Panc1 (cell line): ENCODE measurements at regions not wholly inside any gene's neighbourhood (a gene's known extent, or its start where the extent isn't known, plus 50 kb on each side); places are given as distances from the start of the nearest gene placed in this dataset.

Experiments used
- ATAC-seq: fragments of 200-7000 bp; cut with Tn5 transposase; 2 replicates; pipeline ENCODE4 v1.9.1; 2020; ENCODE audit warnings: mild to moderate bottlenecking, moderate library complexity
- BruUV-seq: library from RNA; stranded (reverse); fragments of 400-500 nt; replicated peaks from 2 replicates; lab custom pipeline; 2021; lab: Mats Ljungman, UMichigan
- CTCF ChIA-PET: fragments of 300-600 bp; sonication (Branson Sonifier 250); formaldehyde crosslinking; loops from one replicate; lab custom pipeline; 2022; ENCODE audit warnings: antibody characterized with exemption; lab: Charles Lee
- POLR2A ChIA-PET: fragments of 300-600 bp; sonication (Branson Sonifier 250); formaldehyde crosslinking; loops from one replicate; lab custom pipeline; 2022; ENCODE audit warnings: antibody characterized with exemption; lab: Charles Lee
- DNase-seq: peaks from one replicate; pipeline ENCODE4 v3.0.0-alpha.2; 2010; ENCODE audit warnings: low read depth, low spot score
- H3K27ac ChIP-seq: 2 replicates; pipeline ENCODE4 v1.5.1; 2011; ENCODE audit warnings: mild to moderate bottlenecking, low read length, inconsistent platforms
- H3K27me3 ChIP-seq: fragments of 200-500 bp; sonication (Bioruptor generic); 2 replicates; pipeline ENCODE4 v1.6.0; 2014; ENCODE audit warnings: low read length, inconsistent platforms; ENCODE audit not compliant: control insufficient read depth, insufficient read depth
- H3K36me3 ChIP-seq: fragments of 200-500 bp; sonication (Bioruptor generic); 2 replicates; pipeline ENCODE4 v1.5.1; 2014; ENCODE audit warnings: inconsistent platforms, mild to moderate bottlenecking, low read length, moderate library complexity; ENCODE audit not compliant: control insufficient read depth, insufficient read depth
- H3K4me1 ChIP-seq: 2 replicates; pipeline ENCODE4 v1.5.1; 2011; ENCODE audit warnings: inconsistent platforms, mild to moderate bottlenecking, low read length, moderate library complexity; ENCODE audit not compliant: control insufficient read depth, insufficient read depth
- H3K4me3 ChIP-seq, 2 experiments: 2 replicates each; pipeline ENCODE4 v1.5.1; 2011 to 2012; ENCODE audit warnings: low read depth in 2 of 2, low read length in 2 of 2, mild to moderate bottlenecking in 2 of 2, inconsistent platforms in 1 of 2, moderate library complexity in 1 of 2
- H3K9me3 ChIP-seq: fragments of 200-500 bp; sonication (Bioruptor generic); 2 replicates; pipeline ENCODE4 v1.5.1; 2014; ENCODE audit warnings: low read depth, mild to moderate bottlenecking, inconsistent platforms, low read length, moderate library complexity; ENCODE audit not compliant: control insufficient read depth, insufficient read depth
- POLR2AphosphoS5 ChIP-seq: IDR thresholded peaks from 2 replicates; pipeline ENCODE4 v1.6.1; 2012; ENCODE audit warnings: mild to moderate bottlenecking, low read depth, low read length, moderate library complexity
- SIN3A ChIP-seq: IDR thresholded peaks from 2 replicates; pipeline ENCODE4 v1.6.1; 2012; ENCODE audit warnings: low read depth, mild to moderate bottlenecking, low read length, moderate library complexity, borderline replicate concordance; ENCODE audit not compliant: insufficient read depth
- TCF7L2 ChIP-seq: IDR thresholded peaks from 2 replicates; pipeline ENCODE4 v1.6.1; 2011; ENCODE audit warnings: mild to moderate bottlenecking, low read depth, low read length, inconsistent platforms
- in situ Hi-C: cut with HindIII; loops from 2 replicates; pipeline ENCODE4 v1.10.0; 2016; ENCODE audit warnings: low sequenced_read_pairs, low pct_unique_long_range_greater_than_20kb
- intact Hi-C: fragments of 100-400 bp; cut with micrococcal nuclease; formaldehyde crosslinking; loops from one replicate; pipeline ENCODE4 v1.10.0; 2022; ENCODE audit not compliant: unreplicated experiment
- TF ChIP-seq, protein P1 (sequence below): fragments of 450-650 bp; IDR thresholded peaks from 2 replicates; pipeline ENCODE4 v1.5.1; 2017; ENCODE audit warnings: mild to moderate bottlenecking
- TF ChIP-seq, protein P2 (sequence below), 2 experiments: IDR thresholded peaks; 2 replicates each; pipeline ENCODE4 v1.6.1; 2011 to 2012; ENCODE audit warnings: low read depth in 2 of 2, control low read depth in 1 of 2, low read length in 1 of 2, mild to moderate bottlenecking in 1 of 2, moderate library complexity in 1 of 2; ENCODE audit not compliant: insufficient read depth in 1 of 2

DNA sequence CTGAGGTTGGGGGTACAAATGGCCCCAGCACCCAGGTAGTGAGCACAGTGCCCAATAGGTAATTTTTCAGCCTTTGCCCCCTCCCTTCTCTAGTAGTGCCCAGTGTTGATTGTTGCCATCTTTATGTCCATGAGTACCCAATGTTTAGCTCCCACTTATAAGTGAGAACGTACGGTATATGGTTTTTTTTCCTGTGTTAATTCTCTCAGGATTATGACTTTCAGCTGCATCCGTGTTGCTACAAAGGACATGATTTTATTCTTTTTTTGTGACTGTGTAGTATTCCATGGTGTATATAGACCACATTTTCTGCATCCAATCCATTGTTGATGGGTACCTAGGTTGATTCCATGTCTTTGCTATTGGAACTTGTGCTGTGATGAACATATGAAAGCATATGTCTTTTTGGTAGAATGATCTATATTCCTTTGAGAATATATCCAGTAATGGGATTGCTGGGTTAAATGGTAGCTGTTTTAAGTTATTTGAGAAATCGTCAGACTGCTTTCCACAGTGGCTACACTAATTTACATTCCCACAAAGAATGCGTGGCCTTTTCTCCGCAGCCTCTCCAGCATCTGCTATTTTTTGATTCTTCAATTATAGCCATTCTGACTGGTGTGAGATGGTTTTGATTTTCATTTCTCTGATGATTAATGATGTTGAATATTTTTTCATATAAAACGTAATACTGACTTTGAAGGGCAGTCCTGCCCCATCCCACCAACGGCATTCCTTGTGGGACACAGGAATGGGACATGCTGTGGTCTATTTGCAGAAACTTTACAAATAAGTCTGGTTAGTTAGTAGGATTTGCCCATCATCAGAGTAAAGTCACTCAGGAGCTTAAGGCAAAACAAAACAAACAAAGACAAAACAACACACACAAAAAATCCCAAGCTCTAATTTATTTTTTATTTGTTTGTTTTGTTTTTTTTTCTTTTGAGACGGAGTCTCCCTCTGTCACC is 135.0 kb downstream of the MYCN start (continued):
- TF ChIP-seq, protein P1, sequence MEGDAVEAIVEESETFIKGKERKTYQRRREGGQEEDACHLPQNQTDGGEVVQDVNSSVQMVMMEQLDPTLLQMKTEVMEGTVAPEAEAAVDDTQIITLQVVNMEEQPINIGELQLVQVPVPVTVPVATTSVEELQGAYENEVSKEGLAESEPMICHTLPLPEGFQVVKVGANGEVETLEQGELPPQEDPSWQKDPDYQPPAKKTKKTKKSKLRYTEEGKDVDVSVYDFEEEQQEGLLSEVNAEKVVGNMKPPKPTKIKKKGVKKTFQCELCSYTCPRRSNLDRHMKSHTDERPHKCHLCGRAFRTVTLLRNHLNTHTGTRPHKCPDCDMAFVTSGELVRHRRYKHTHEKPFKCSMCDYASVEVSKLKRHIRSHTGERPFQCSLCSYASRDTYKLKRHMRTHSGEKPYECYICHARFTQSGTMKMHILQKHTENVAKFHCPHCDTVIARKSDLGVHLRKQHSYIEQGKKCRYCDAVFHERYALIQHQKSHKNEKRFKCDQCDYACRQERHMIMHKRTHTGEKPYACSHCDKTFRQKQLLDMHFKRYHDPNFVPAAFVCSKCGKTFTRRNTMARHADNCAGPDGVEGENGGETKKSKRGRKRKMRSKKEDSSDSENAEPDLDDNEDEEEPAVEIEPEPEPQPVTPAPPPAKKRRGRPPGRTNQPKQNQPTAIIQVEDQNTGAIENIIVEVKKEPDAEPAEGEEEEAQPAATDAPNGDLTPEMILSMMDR = no peak

DNA sequence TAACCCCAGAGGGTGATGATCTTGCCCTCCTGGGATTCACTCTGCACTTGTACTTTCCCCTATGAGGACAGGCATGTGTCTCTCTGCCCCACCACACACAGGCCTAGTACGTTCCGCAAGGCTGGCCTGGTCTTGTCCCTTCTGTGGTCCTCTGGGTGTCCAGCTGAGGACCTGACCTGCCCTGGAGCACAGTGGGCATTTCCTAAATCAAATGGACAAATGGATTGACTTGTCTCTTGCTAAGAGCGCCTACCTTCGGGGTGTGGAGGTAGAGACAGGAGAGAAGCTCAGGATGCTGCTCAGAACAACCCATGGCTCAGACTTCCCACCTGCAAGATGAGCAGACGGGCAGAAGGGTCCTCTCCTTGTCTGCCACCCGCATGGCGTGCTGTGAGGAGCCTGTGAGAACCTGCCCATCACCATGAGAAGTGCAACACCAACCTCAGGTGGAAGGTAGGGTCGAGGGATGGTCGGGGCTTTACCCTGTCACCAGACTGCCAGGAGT is 133.6 kb downstream of the MYCN start:
- TF ChIP-seq POLR2AphosphoS5 (no peak), TCF7L2 (no peak), SIN3A (no peak)
- TF ChIP-seq, protein P2, sequence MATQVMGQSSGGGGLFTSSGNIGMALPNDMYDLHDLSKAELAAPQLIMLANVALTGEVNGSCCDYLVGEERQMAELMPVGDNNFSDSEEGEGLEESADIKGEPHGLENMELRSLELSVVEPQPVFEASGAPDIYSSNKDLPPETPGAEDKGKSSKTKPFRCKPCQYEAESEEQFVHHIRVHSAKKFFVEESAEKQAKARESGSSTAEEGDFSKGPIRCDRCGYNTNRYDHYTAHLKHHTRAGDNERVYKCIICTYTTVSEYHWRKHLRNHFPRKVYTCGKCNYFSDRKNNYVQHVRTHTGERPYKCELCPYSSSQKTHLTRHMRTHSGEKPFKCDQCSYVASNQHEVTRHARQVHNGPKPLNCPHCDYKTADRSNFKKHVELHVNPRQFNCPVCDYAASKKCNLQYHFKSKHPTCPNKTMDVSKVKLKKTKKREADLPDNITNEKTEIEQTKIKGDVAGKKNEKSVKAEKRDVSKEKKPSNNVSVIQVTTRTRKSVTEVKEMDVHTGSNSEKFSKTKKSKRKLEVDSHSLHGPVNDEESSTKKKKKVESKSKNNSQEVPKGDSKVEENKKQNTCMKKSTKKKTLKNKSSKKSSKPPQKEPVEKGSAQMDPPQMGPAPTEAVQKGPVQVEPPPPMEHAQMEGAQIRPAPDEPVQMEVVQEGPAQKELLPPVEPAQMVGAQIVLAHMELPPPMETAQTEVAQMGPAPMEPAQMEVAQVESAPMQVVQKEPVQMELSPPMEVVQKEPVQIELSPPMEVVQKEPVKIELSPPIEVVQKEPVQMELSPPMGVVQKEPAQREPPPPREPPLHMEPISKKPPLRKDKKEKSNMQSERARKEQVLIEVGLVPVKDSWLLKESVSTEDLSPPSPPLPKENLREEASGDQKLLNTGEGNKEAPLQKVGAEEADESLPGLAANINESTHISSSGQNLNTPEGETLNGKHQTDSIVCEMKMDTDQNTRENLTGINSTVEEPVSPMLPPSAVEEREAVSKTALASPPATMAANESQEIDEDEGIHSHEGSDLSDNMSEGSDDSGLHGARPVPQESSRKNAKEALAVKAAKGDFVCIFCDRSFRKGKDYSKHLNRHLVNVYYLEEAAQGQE (IDR thresholded peaks at IDR 0.05; ENCODE audit: insufficient read depth in 1 of 2, low read depth in 2 of 2, low read length in 1 of 2) = no peak
- TF ChIP-seq, protein P1 = no peak
- Histone ChIP-seq H3K27me3 (no peaks in the 10 kb centered on the region), H3K27ac (no peak overlapping the region), H3K4me1 (no peaks in the 10 kb centered on the region), H3K4me3 (no peak overlapping the region), H3K9me3 (no peaks in the 10 kb centered on the region), H3K36me3 (no peaks in the 10 kb centered on the region)
- no peak for ATAC-seq
- no peak for DNase-seq
- BruUV-seq = no TSS peak
- intact Hi-C loops (no loop called here), in situ Hi-C loops (no loop called here)
- POLR2A ChIA-PET = no interaction called here
- CTCF ChIA-PET = no interaction called here

DNA sequence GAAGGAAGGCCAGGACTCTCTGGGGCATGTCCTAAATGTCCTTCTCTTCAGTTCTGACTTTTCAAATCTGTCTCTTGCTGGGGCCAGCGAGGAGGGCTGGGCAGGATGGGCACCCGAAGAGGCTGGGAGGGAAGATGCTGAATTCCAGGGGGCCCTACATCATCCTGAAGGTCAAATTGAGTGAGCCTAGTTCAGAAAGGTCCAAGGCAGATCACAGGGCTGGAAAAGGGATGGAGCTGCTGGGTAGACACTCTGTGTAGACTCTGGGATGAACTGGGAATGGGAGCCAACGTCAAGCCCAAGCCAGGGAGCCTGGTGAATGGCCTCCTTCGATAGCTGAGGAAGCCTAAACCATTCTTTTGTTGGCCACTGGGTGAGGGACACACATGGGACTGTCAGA is 133.1 kb downstream of the MYCN start:
- H3K27ac ChIP-seq = no peak overlapping the region
- ATAC-seq (no peak), DNase-seq (no peak)
- in situ Hi-C loops (no loop called here), intact Hi-C loops (no loop called here)
- POLR2A ChIA-PET = no interaction called here
- H3K4me1 ChIP-seq = no peaks in the 10 kb centered on the region
- BruUV-seq = no TSS peak
- H3K4me3 ChIP-seq = no peak overlapping the region
- CTCF ChIA-PET = no interaction called here
- H3K27me3 ChIP-seq = no peaks in the 10 kb centered on the region
- H3K36me3 ChIP-seq = no peaks in the 10 kb centered on the region
- TF ChIP-seq, protein P2 (IDR thresholded peaks at IDR 0.05; ENCODE audit: insufficient read depth in 1 of 2, low read depth in 2 of 2, low read length in 1 of 2) = no peak
- TF ChIP-seq SIN3A (no peak), POLR2AphosphoS5 (no peak), TCF7L2 (no peak)
- TF ChIP-seq, protein P1 = no peak
- H3K9me3 ChIP-seq = no peaks in the 10 kb centered on the region
